MM.1S (cell line): ENCODE measurements at regions not wholly inside any gene's neighbourhood (a gene's known extent, or its start where the extent isn't known, plus 50 kb on each side); places are given as distances from the start of the nearest gene placed in this dataset.

Experiments used
- DNase-seq: peaks from one replicate; pipeline ENCODE4 v3.0.0-alpha.2; 2015
- H2AFZ ChIP-seq: fragments of 300-600 bp; sonication (generic); 2 replicates; pipeline ENCODE4 v1.6.0; 2016; ENCODE audit warnings: antibody characterized with exemption, low read length
- H3F3A ChIP-seq: fragments of 300-600 bp; sonication (generic); 2 replicates; pipeline ENCODE4 v1.6.1; 2016; ENCODE audit warnings: mild to moderate bottlenecking, antibody characterized with exemption, low read length, moderate library complexity, mixed read lengths; ENCODE audit not compliant: insufficient read depth
- H3K27ac ChIP-seq: fragments of 300-600 bp; sonication (generic); 2 replicates; pipeline ENCODE4 v1.5.1; 2016; ENCODE audit warnings: mild to moderate bottlenecking, low read length
- H3K27me3 ChIP-seq: fragments of 300-600 bp; sonication (generic); replicated peaks from 2 replicates; pipeline ENCODE4 v1.6.0; 2016; ENCODE audit warnings: low read length; ENCODE audit not compliant: insufficient read depth
- H3K36me3 ChIP-seq: fragments of 300-600 bp; sonication (generic); replicated peaks from 2 replicates; pipeline ENCODE4 v1.6.1; 2016; ENCODE audit warnings: mild to moderate bottlenecking, low read length, mixed read lengths; ENCODE audit not compliant: insufficient read depth
- H3K4me1 ChIP-seq: fragments of 300-600 bp; sonication (generic); 2 replicates; pipeline ENCODE4 v1.6.1; 2016; ENCODE audit warnings: low read length, mixed read lengths
- H3K4me2 ChIP-seq: fragments of 300-600 bp; sonication (generic); 2 replicates; pipeline ENCODE4 v1.6.0; 2016; ENCODE audit warnings: low read depth, low read length
- H3K4me3 ChIP-seq: fragments of 300-600 bp; sonication (generic); 2 replicates; pipeline ENCODE4 v1.5.1; 2016; ENCODE audit warnings: low read length, mixed read lengths
- H3K79me2 ChIP-seq: fragments of 300-600 bp; sonication (generic); 2 replicates; pipeline ENCODE4 v1.6.1; 2016; ENCODE audit warnings: mixed run types, low read length, mixed read lengths
- H3K9ac ChIP-seq: fragments of 300-600 bp; sonication (generic); 2 replicates; pipeline ENCODE4 v1.6.1; 2016; ENCODE audit warnings: low read length, mixed read lengths
- H3K9me2 ChIP-seq: fragments of 300-600 bp; sonication (generic); replicated peaks from 2 replicates; pipeline ENCODE4 v1.6.1; 2016; ENCODE audit warnings: mild to moderate bottlenecking, low read length, mixed read lengths; ENCODE audit not compliant: insufficient read depth
- H3K9me3 ChIP-seq: fragments of 300-600 bp; sonication (generic); replicated peaks from 2 replicates; pipeline ENCODE4 v1.6.1; 2016; ENCODE audit warnings: mild to moderate bottlenecking, low read length, mixed read lengths; ENCODE audit not compliant: insufficient read depth
- H4K20me1 ChIP-seq: fragments of 300-600 bp; sonication (generic); 2 replicates; pipeline ENCODE4 v1.6.1; 2016; ENCODE audit warnings: mild to moderate bottlenecking, low read length, moderate library complexity, mixed read lengths; ENCODE audit not compliant: insufficient read depth
- CTCF ChIP-seq: fragments of 300-600 bp; sonication (generic); IDR thresholded peaks from 2 replicates; pipeline ENCODE4 v1.5.1; 2016; ENCODE audit warnings: antibody characterized with exemption, low read length, mixed read lengths
- EZH2 ChIP-seq: fragments of 300-600 bp; sonication (generic); optimal IDR thresholded peaks from 2 replicates; pipeline ENCODE3; 2017; ENCODE audit warnings: low read depth, mild to moderate bottlenecking, antibody characterized with exemption, low read length, mixed read lengths
- EZH2phosphoT487 ChIP-seq: fragments of 300-600 bp; sonication (generic); IDR thresholded peaks from 2 replicates; pipeline ENCODE4 v1.6.1; 2018; ENCODE audit warnings: antibody characterized with exemption, low read length

- H3K4me2 ChIP-seq, result no peak overlapping the region
- no peaks in the 10 kb centered on the region for H3K9me3 ChIP-seq
- no peak for DNase-seq
- H3K4me3 ChIP-seq, result no peak overlapping the region
- no peaks in the 10 kb centered on the region for H3K36me3 ChIP-seq
- no peaks in the 10 kb centered on the region for H3K27me3 ChIP-seq
- no peak overlapping the region for H3K27ac ChIP-seq
- no peaks in the 10 kb centered on the region for H3F3A ChIP-seq
- no peak overlapping the region for H2AFZ ChIP-seq
- no peaks in the 10 kb centered on the region for H3K79me2 ChIP-seq
- no peak overlapping the region for H3K9ac ChIP-seq
- H3K4me1 ChIP-seq, result peaks cover 23% of the 10 kb centered on the region
- H4K20me1 ChIP-seq, result no peaks in the 10 kb centered on the region
- TF ChIP-seq CTCF, result no peak
- TF ChIP-seq EZH2phosphoT487, result no peak
- H3K9me2 ChIP-seq, result no peaks in the 10 kb centered on the region
Observed at GRCh38 chrX:120727911-120728310, 98.1 kb upstream of the C1GALT1C1 start.

GRCh38 chrX:120727452-120727851 is 97.6 kb upstream of the C1GALT1C1 start:
- Histone ChIP-seq H3K4me2 (no peak overlapping the region), H3K9me2 (no peaks in the 10 kb centered on the region), H3K27ac (no peak overlapping the region), H2AFZ (no peak overlapping the region), H3K27me3 (no peaks in the 10 kb centered on the region), H3K79me2 (no peaks in the 10 kb centered on the region), H3K4me3 (no peak overlapping the region), H3F3A (no peaks in the 10 kb centered on the region), H3K4me1 (peaks cover 23% of the 10 kb centered on the region), H4K20me1 (no peaks in the 10 kb centered on the region), H3K9ac (no peak overlapping the region), H3K36me3 (no peaks in the 10 kb centered on the region), H3K9me3 (no peaks in the 10 kb centered on the region)
- no peak for TF ChIP-seq EZH2phosphoT487
- TF ChIP-seq CTCF, result no peak
- TF ChIP-seq EZH2, result no peak
- DNase-seq, result no peak

- H3K9me2 ChIP-seq, result no peaks in the 10 kb centered on the region
- peaks cover 23% of the 10 kb centered on the region for H3K4me1 ChIP-seq
- peak overlapping the region; percentile 25; the same call in 1 of the 2 replicates for H3K27ac ChIP-seq
- DNase-seq, result peak; percentile 19
- no peaks in the 10 kb centered on the region for H3K27me3 ChIP-seq
- no peaks in the 10 kb centered on the region for H3K79me2 ChIP-seq
- no peaks in the 10 kb centered on the region for H3K36me3 ChIP-seq
- H3F3A ChIP-seq, result no peaks in the 10 kb centered on the region
- H4K20me1 ChIP-seq, result no peaks in the 10 kb centered on the region
- H3K4me3 ChIP-seq, result no peak overlapping the region
- TF ChIP-seq EZH2phosphoT487, result no peak
- TF ChIP-seq EZH2, result no peak
- no peaks in the 10 kb centered on the region for H3K9me3 ChIP-seq
- H3K9ac ChIP-seq, result no peak overlapping the region
- no peak overlapping the region for H2AFZ ChIP-seq
- H3K4me2 ChIP-seq, result no peak overlapping the region
Observed at GRCh38 chrX:120726294-120726693, 96.4 kb upstream of the C1GALT1C1 start.

GRCh38 chrX:120725874-120726273 is 96.0 kb upstream of the C1GALT1C1 start:
- no peak overlapping the region for H3K4me2 ChIP-seq
- no peak overlapping the region for H3K9ac ChIP-seq
- no peaks in the 10 kb centered on the region for H4K20me1 ChIP-seq
- no peaks in the 10 kb centered on the region for H3K36me3 ChIP-seq
- H2AFZ ChIP-seq, result no peak overlapping the region
- H3K4me1 ChIP-seq, result peaks cover 23% of the 10 kb centered on the region
- H3K27me3 ChIP-seq, result no peaks in the 10 kb centered on the region
- H3K79me2 ChIP-seq, result no peaks in the 10 kb centered on the region
- no peaks in the 10 kb centered on the region for H3F3A ChIP-seq
- no peak for DNase-seq
- H3K9me3 ChIP-seq, result no peaks in the 10 kb centered on the region
- no peaks in the 10 kb centered on the region for H3K9me2 ChIP-seq
- peak overlapping the region; percentile 25; the same call in 1 of the 2 replicates for H3K27ac ChIP-seq
- no peak overlapping the region for H3K4me3 ChIP-seq
- TF ChIP-seq CTCF, result no peak
- TF ChIP-seq EZH2phosphoT487, result no peak
- no peak for TF ChIP-seq EZH2
